ENCODE measurements at regions not wholly inside any gene's neighbourhood (a gene's known extent, or its start where the extent isn't known, plus 50 kb on each side); places are given as distances from the start of the nearest gene placed in this dataset.

DNA sequence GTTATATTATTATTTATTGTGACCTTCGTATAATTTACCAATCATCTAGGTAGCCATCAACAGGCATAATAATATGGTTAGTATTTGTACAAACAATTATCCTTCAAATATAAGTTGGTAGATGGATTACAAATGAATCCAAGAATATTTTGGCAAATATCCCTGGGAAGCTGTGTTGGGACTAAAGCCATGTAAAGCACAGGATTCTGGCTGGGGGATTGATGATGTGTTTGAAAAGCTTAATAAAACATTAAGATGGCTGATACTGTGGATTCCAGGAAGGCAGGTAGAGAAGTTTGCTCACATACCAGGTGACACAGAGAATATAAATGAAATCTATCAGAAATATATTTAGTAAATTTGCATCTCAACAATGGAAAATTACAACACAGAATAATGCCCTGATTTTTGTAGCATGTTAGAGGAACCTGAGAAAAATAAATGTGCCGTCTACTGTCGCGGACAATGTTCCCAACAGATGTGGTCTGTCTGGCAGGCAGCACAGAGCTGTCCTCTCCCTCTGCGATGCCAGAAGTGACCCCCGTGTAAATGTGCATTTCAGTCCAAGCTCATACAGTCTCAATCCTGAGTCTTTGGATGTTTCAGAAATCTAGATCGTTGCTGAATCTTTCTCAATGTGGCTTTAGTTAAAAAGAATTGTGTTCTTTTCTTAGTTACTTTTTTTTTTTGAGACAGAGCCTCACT lies 125.0 kb downstream of the TEX36 start:
- ATAC-seq = no peak

DNA sequence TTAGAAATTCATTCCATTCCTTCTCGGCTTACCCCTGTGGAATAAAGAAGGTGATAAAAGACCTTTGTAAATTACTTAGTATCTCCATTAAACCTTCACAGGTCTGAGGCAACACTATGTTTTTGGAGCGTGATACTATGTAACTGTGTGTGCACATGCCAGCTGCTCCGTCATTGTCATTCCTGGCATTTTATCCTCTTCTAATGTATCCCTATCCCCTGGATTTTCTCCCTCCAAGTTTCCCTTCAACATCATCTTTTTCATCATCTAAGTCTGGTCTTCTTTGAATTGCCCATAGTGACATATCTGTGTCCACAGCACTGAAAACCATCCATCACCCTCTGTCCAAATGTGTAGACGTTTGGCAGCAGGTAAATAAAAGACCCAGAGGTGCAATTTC lies 125.7 kb downstream of the TEX36 start:
- no peak for ATAC-seq
- no peak overlapping the region for H3K4me2 ChIP-seq
- H3K27ac ChIP-seq = no peak overlapping the region
- FAIRE-seq = no peak
- H3K4me3 ChIP-seq = no peak overlapping the region
- peaks cover 12% of the 10 kb centered on the region; the same call in 2 of the 3 replicates for H3K9me3 ChIP-seq
- POLR2A ChIA-PET = no interaction called here
- DNase-seq (ENCODE audit: low read depth in 1 of 2, low spot score in 1 of 2) = no peak
- no peaks in the 10 kb centered on the region for H3K4me1 ChIP-seq
- no peak for TF ChIP-seq REST (IDR thresholded peaks at IDR 0.05)
- no peak for TF ChIP-seq TP53 (CRISPR knock-in tag; IDR thresholded peaks at IDR 0.05)
- TF ChIP-seq PBX3 (IDR thresholded peaks at IDR 0.05) = no peak
- TF ChIP-seq MYC (IDR thresholded peaks at IDR 0.05; ENCODE audit: borderline replicate concordance, low read length) = no peak
- TF ChIP-seq EHF (CRISPR knock-in tag; IDR thresholded peaks at IDR 0.05) = no peak
- no peak for TF ChIP-seq ZC3H11A (IDR thresholded peaks at IDR 0.05)
- no peak for TF ChIP-seq ESRRA (IDR thresholded peaks at IDR 0.05; ENCODE audit: borderline replicate concordance, low read length)
- no peak for TF ChIP-seq HEYL (CRISPR knock-in tag; IDR thresholded peaks at IDR 0.05)
- TF ChIP-seq, protein P1, sequence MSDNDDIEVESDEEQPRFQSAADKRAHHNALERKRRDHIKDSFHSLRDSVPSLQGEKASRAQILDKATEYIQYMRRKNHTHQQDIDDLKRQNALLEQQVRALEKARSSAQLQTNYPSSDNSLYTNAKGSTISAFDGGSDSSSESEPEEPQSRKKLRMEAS (IDR thresholded peaks at IDR 0.05) = no peak
- no peak for TF ChIP-seq MAFK (IDR thresholded peaks at IDR 0.05; ENCODE audit: partially characterized antibody)
- WGBS (ENCODE audit: missing lambda C conversion rate) = 28% methylated on average over 4 of the region's 4 CpGs
- CTCF ChIA-PET = interaction anchor here (0.6 kb wide), 2 partner anchors 126 to 173 kb away, joined by 3 to 4 read pairs; no protein-coding TSS in a partner anchor

More for the DNA sequence above, 125.0 kb downstream of the TEX36 start:
- CTCF ChIA-PET = no interaction called here
- DNase-seq (ENCODE audit: low read depth in 1 of 2, low spot score in 1 of 2) = no peak
- Histone ChIP-seq H3K4me1 (no peaks in the 10 kb centered on the region), H3K4me3 (no peak overlapping the region), H3K4me2 (no peak overlapping the region), H3K27ac (no peak overlapping the region), H3K9me3 (peaks cover 7% of the 10 kb centered on the region; the same call in 2 of the 3 replicates)
- FAIRE-seq = no peak
- TF ChIP-seq PBX3 (IDR thresholded peaks at IDR 0.05) = no peak
- no peak for TF ChIP-seq TFCP2L1 (CRISPR knock-in tag; IDR thresholded peaks at IDR 0.05)
- TF ChIP-seq MYC (IDR thresholded peaks at IDR 0.05; ENCODE audit: borderline replicate concordance, low read length) = no peak
- no peak for TF ChIP-seq KDM1A (IDR thresholded peaks at IDR 0.05; ENCODE audit: low read depth)
- no peak for TF ChIP-seq MAZ (IDR thresholded peaks at IDR 0.05; ENCODE audit: borderline replicate concordance, low read depth, low read length)
- TF ChIP-seq ELK1 (IDR thresholded peaks at IDR 0.05; ENCODE audit: low read depth, low read length) = no peak
- no peak for TF ChIP-seq KDM5A (IDR thresholded peaks at IDR 0.05)
- TF ChIP-seq ESRRA (IDR thresholded peaks at IDR 0.05; ENCODE audit: borderline replicate concordance, low read length) = no peak
- TF ChIP-seq RARB (CRISPR knock-in tag; IDR thresholded peaks at IDR 0.05) = no peak
- no peak for TF ChIP-seq PHF8 (IDR thresholded peaks at IDR 0.05; ENCODE audit: borderline replicate concordance, low read depth)
- no peak for TF ChIP-seq HOXB5 (CRISPR knock-in tag; IDR thresholded peaks at IDR 0.05)
- TF ChIP-seq FOSB (CRISPR knock-in tag; IDR thresholded peaks at IDR 0.05) = no peak
- no peak for TF ChIP-seq ZC3H11A (IDR thresholded peaks at IDR 0.05)
- no peak for TF ChIP-seq ZFP36 (IDR thresholded peaks at IDR 0.05; ENCODE audit: borderline replicate concordance, partially characterized antibody)
- TF ChIP-seq SREBF2 (IDR thresholded peaks at IDR 0.05) = no peak
- TF ChIP-seq NPAS2 (CRISPR knock-in tag; IDR thresholded peaks at IDR 0.05; ENCODE audit: borderline replicate concordance) = no peak
- no peak for TF ChIP-seq RAD21 (conservative IDR thresholded peaks at IDR 0.05 in 1 of 2, IDR thresholded peaks at IDR 0.05 in 1 of 2)
- no peak for TF ChIP-seq NR3C1 (IDR thresholded peaks at IDR 0.05)
- TF ChIP-seq EP300 (IDR thresholded peaks at IDR 0.05) = no peak
- POLR2A ChIA-PET = no interaction called here
- 65% methylated on average over 7 of the region's 7 CpGs for WGBS (ENCODE audit: missing lambda C conversion rate)

All from A549 (cell line).